Uterus (tissue), 3 donors: ENCODE measurements at regions not wholly inside any gene's neighbourhood (a gene's known extent, or its start where the extent isn't known, plus 50 kb on each side); places are given as distances from the start of the nearest gene placed in this dataset.

Source experiments
- DNase-seq, 2 donors: peaks; one replicate each; pipeline ENCODE4 v3.0.0-alpha.2; 2019 to 2020
- H3K27ac ChIP-seq, 2 donors: fragments of 200-600 bp; sonication (generic); 1 replicate in 1 of 2; 2 replicates in 1 of 2; pipeline ENCODE4 v1.5.1; 2016 to 2018
- H3K27me3 ChIP-seq, 2 donors: fragments of 200-600 bp; sonication (generic); one replicate each; pipeline ENCODE4 v1.5.1; 2018 to 2019; ENCODE audit warnings: control low read depth in 1 of 2
- H3K36me3 ChIP-seq, 2 donors: fragments of 200-600 bp; sonication (generic); one replicate each; pipeline ENCODE4 v1.5.1; 2019; ENCODE audit warnings: control low read depth in 1 of 2
- H3K4me1 ChIP-seq, 2 donors: fragments of 200-600 bp; sonication (generic); one replicate each; pipeline ENCODE4 v1.5.1; 2018 to 2019; ENCODE audit warnings: control low read depth in 1 of 2
- H3K4me3 ChIP-seq, 2 donors: fragments of 200-600 bp; sonication (generic); 1 replicate in 1 of 2; 2 replicates in 1 of 2; pipeline ENCODE4 v1.5.1; 2018 to 2019; ENCODE audit warnings: mild to moderate bottlenecking in 1 of 2
- H3K9me3 ChIP-seq, 2 donors: fragments of 200-600 bp; sonication (generic); one replicate each; pipeline ENCODE4 v1.5.1; 2019; ENCODE audit warnings: control low read depth in 1 of 2
- CTCF ChIP-seq, 4 experiments: fragments of 200-600 bp in 2 of 4; fragments of 450-650 bp in 2 of 4; sonication (generic) in 2 of 4; IDR thresholded peaks; one replicate each; pipeline ENCODE4 v1.5.1; 2016 to 2019; ENCODE audit warnings: antibody characterized with exemption in 4 of 4, mild to moderate bottlenecking in 2 of 4, moderate library complexity in 1 of 4
- POLR2A ChIP-seq, 2 donors: fragments of 450-650 bp; IDR thresholded peaks; one replicate each; pipeline ENCODE4 v1.6.1; 2016; ENCODE audit warnings: antibody characterized with exemption in 2 of 2, mild to moderate bottlenecking in 1 of 2, moderate library complexity in 1 of 2
- intact Hi-C: fragments of 100-400 bp; cut with DNase I; formaldehyde crosslinking; loops from one replicate; pipeline ENCODE4 v1.15.1; 2023; ENCODE audit warnings: low total_unique reads
- donor health status: DM: yes; HTN: yes; CAD: no.

GRCh38 chr9:23555851-23556250, 270.2 kb downstream of the ELAVL2 start:
- H3K4me3 ChIP-seq, result no peak overlapping the region
- intact Hi-C loops, result no loop called here
- TF ChIP-seq CTCF (IDR thresholded peaks at IDR 0.05), result no peak
- no peak for TF ChIP-seq POLR2A (IDR thresholded peaks at IDR 0.05)
- no peaks in the 10 kb centered on the region for H3K4me1 ChIP-seq
- H3K27ac ChIP-seq, result no peak overlapping the region
- no peaks in the 10 kb centered on the region for H3K27me3 ChIP-seq
- no peaks in the 10 kb centered on the region for H3K9me3 ChIP-seq
- no peaks in the 10 kb centered on the region for H3K36me3 ChIP-seq
- DNase-seq, result no peak

GRCh38 chr9:23556459-23556858, 269.6 kb downstream of the ELAVL2 start:
- no peaks in the 10 kb centered on the region for H3K27me3 ChIP-seq
- intact Hi-C loops, result no loop called here
- H3K4me3 ChIP-seq, result no peak overlapping the region
- no peak for TF ChIP-seq CTCF (IDR thresholded peaks at IDR 0.05)
- TF ChIP-seq POLR2A (IDR thresholded peaks at IDR 0.05), result no peak
- no peak overlapping the region for H3K27ac ChIP-seq
- no peaks in the 10 kb centered on the region for H3K9me3 ChIP-seq
- DNase-seq, result no peak
- no peaks in the 10 kb centered on the region for H3K4me1 ChIP-seq
- no peaks in the 10 kb centered on the region for H3K36me3 ChIP-seq

GRCh38 chr9:23557689-23558088, 268.4 kb downstream of the ELAVL2 start:
- no peaks in the 10 kb centered on the region for H3K4me1 ChIP-seq
- TF ChIP-seq POLR2A (IDR thresholded peaks at IDR 0.05) (no peak), CTCF (IDR thresholded peaks at IDR 0.05) (no peak)
- DNase-seq, result no peak
- H3K27ac ChIP-seq, result no peak overlapping the region
- no peak overlapping the region for H3K4me3 ChIP-seq
- no peaks in the 10 kb centered on the region for H3K36me3 ChIP-seq
- intact Hi-C loops, result no loop called here
- H3K9me3 ChIP-seq, result no peaks in the 10 kb centered on the region
- H3K27me3 ChIP-seq, result no peaks in the 10 kb centered on the region

- intact Hi-C loops, result no loop called here
- Histone ChIP-seq H3K4me1 (no peaks in the 10 kb centered on the region), H3K27ac (no peak overlapping the region), H3K9me3 (no peaks in the 10 kb centered on the region), H3K27me3 (no peaks in the 10 kb centered on the region), H3K4me3 (no peak overlapping the region), H3K36me3 (no peaks in the 10 kb centered on the region)
- no peak for DNase-seq
- TF ChIP-seq POLR2A (IDR thresholded peaks at IDR 0.05) (no peak), CTCF (IDR thresholded peaks at IDR 0.05) (no peak)
These were observed 266.5 kb downstream of the ELAVL2 start for GRCh38 chr9:23559522-23559921.

- intact Hi-C loops, result no loop called here
- TF ChIP-seq CTCF (IDR thresholded peaks at IDR 0.05), result no peak
- no peak for TF ChIP-seq POLR2A (IDR thresholded peaks at IDR 0.05)
- DNase-seq, result no peak
- no peaks in the 10 kb centered on the region for H3K9me3 ChIP-seq
- H3K27ac ChIP-seq, result no peak overlapping the region
- no peak overlapping the region for H3K4me3 ChIP-seq
- no peaks in the 10 kb centered on the region for H3K4me1 ChIP-seq
- H3K36me3 ChIP-seq, result no peaks in the 10 kb centered on the region
- H3K27me3 ChIP-seq, result no peaks in the 10 kb centered on the region
These were observed 262.5 kb downstream of the ELAVL2 start for GRCh38 chr9:23563517-23563916.
